DMS153 (cell line): ENCODE measurements at regions not wholly inside any gene's neighbourhood (a gene's known extent, or its start where the extent isn't known, plus 50 kb on each side); places are given as distances from the start of the nearest gene placed in this dataset.
"Not testable (repeated sequence)": the region's sequence is repeated elsewhere in the genome, so short reads cannot be mapped to it uniquely, and the experiment has no call there.

Experiments used
- DNase-seq: peaks from one replicate; lab custom pipeline; 2025; lab: John Stamatoyannopoulos, UW

DNA sequence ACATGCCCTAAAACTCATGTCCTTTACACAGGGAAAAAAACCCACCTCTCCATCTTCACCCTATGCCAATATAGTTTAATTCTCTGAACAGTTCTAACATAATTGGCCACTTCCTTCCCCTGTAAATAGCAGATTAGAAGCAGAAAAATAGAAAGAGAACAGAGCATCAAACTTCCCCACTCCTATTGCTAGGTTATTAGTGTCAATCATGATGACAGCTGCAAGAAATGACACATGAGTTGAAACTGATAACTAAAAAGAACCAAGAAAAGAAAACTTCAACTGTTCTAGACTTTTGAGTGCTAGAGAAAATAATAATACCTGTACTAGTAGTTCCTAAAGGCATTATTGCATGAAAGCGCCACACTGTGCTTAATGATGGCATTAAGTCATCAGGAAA is 284.5 kb upstream of the TRPC5 start:
- no peak for DNase-seq

DNA sequence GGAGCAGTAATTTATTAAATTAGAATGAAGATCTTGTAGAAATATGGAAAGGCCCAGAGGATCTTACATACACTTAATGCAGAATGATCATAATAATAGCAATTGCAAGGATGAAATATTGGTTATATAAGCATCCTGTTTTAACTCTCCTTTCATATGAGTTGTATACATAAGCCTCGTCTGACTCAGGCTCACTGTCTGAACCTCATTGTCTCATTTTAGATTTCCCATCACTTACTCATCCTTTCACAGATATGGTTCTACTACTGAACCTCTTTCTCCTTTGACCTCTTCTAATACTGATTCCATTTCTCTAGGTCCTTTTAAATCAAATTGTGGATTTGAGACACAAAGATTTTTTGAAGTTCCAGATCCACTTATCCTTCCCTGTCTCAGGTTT is 277.3 kb upstream of the TRPC5 start:
- no peak for DNase-seq

DNA sequence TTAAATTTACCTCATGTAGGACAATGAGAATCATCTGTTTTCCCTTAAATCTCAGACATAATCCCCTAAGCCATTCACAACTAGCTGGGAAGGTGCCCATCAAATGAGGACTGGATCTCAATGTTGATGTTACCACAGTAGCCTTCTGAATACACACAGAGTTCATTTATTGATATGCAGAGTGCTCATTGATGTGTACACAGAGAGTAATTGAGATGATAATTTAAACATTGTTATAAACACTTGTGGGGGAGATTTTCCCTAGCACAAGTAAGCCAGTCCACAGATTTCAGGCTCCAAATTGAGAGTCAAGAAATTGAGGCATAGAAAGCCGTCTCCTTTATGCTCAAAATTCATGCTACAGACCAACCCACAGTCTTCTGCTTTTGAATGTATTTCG is 273.4 kb upstream of the TRPC5 start:
- no peak for DNase-seq

- DNase-seq, result no peak
Observed at GRCh38 chrX:112341598-112341997, 259.0 kb upstream of the TRPC5 start.

DNA sequence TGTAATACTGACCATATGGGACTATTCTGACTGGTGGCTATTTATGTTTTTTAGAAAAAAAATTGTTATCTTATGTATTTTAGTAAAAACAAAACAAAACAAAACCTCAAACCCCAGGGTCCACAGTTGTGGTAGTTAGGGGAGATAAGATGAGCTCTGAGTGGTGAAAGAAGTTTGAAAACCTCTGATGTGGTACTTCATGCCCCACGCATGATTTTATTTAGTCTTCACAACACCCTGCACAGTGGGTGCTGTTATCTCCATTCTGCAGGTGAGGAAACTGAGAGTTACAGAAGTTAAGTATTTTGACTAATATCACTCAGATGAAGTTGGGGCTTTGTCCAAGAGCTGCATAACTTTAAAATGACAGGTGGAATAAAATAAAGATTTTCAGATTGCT is 230.6 kb upstream of the TRPC5 start:
- no peak for DNase-seq

- no peak for DNase-seq
Observed at GRCh38 chrX:112306027-112306426, 223.5 kb upstream of the TRPC5 start.

GRCh38 chrX:112279940-112280339 is 197.4 kb upstream of the TRPC5 start:
- no peak for DNase-seq

- no peak for DNase-seq
Observed at GRCh38 chrX:112270991-112271390, 188.4 kb upstream of the TRPC5 start.

- DNase-seq, result no peak
Observed at GRCh38 chrX:112266136-112266535, 183.6 kb upstream of the TRPC5 start.

DNA sequence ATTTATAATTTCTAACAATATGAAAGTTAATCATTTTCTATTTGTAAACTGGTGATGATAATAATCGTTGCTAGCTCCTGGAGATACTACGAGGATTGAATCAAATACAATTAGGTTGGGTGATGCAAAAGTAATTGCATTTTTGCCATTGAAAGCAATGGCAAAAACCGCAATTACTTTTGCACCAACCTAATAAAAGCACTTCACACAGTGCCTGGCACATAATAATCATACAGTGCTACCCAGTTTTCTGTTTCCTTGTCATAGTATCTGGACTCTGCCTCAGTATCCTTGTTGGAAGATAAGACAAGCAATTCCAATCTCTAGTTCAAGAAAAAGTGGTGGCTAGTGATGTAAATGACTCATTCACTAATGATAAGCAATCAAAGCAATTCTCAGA is 176.8 kb upstream of the TRPC5 start:
- DNase-seq, result no peak

DNA sequence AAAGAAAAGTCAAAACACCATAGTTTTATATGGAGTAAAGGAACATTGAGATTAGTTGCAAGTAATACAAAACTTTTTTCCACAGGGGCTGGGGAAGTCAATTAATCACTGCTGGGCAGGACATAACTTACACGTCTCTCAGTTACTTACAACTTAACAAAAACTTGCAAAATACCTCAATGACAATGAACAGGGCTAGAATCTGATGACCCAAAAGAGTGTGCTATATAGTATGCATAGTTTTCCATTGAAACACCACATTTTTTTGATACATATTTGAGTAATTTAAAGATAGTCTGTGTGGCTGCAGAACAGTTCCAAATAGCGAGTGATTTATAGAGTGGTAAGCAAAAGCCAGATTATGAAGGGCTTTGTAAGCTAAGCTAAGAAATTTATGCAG is 172.3 kb upstream of the TRPC5 start:
- DNase-seq, result no peak

DNA sequence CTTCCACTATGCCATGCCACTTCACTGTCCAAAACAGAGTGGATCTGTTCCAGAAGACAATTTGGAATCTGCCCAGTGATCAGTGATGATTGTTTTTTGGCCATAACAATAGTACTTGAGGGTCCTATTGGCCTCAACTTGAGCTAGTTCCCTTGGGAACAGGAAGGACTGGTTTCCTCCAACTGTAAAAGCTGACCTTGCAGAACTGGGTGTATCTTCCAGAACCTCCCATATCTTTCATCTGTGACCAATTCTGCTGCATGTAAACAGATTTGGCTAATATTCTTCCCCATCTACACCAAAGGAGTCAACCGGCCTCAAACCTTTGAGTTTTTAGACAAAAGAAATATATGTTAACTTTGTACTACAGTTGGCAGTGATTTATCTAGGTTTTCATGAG is 165.1 kb upstream of the TRPC5 start:
- DNase-seq, result no peak

- DNase-seq, result no peak
Observed at GRCh38 chrX:112235547-112235946, 153.0 kb upstream of the TRPC5 start.

DNA sequence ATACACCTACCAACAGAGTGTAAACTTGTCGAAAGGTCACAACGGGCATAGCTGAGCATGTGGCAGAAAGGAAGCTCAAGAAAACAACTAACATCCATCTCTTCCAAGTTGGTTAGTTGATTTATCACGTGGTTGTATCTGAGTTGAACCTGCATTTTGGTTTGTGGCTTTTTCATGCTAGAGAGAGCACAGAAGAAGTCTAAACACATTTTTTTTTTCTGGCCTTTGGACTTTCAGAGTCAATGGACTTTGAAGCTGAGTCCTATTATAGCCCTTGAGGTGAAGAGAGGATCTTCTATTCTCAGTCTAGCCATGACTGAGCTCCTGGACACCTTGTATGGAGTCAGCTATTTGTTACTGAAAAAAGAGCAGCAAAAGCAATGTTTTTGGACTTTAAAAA is 150.6 kb upstream of the TRPC5 start:
- no peak for DNase-seq

DNA sequence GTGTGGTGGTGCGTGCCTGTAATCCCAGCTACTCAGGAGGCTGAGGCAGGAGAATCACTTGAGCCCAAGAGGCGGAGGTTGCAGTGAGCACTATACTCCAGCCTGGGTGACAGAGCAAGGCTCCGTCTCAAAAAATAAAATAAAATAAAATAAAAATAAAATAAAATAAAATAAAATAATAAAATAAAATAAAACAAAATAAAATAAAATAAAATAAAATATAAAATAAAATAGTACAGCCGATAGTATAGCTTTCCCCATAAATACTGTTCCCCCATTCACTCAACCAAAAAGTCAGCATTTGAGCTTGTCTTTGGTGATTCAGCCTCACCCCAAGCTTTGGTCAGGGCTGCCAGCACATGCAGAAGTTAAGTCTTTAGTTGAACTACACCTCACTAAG is 144.2 kb upstream of the TRPC5 start:
- DNase-seq, result not testable (repeated sequence)

DNA sequence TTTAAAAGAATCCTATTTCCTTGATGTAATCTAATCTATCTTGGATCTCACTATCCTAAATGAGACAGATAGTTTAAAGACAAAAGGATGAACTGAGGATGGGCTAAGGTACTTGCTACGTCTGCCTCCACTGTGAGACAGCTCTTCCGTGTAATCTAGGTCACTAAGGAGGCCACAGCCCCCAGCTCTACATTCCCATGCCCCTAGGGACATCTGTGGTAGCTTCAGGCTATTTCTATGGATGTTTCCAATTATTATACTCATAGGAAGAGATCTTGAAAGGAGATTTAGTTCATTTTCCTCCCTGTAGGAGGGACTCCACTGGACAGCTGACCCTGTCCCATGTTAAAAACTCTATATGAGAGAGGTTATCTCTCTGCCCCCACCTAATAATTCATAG is 140.8 kb upstream of the TRPC5 start:
- no peak for DNase-seq

- DNase-seq, result no peak
Observed at GRCh38 chrX:112218388-112218787, 135.8 kb upstream of the TRPC5 start.

- DNase-seq, result no peak
Observed at GRCh38 chrX:112211459-112211858, 128.9 kb upstream of the TRPC5 start.

GRCh38 chrX:112197840-112198239 is 115.3 kb upstream of the TRPC5 start:
- DNase-seq, result no peak

DNA sequence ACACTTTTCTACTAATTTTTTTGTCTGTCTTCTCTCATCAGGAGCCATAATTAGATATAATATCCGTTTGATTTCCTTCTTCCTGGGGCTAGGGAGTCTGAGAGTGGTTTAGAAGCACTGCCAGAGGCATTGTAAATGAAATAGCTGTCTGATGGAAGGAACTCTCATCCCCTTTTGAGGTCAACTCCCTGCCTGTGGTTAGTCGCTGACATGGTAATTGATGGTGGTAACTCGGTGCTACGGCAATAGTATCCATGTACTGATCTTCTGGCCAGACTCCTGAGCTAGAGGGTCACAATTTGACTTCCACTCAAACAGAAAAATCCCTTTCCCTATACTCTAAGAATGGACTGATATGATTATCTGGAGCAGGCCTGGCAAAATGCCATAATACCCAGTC is 108.1 kb upstream of the TRPC5 start:
- no peak for DNase-seq

GRCh38 chrX:112181361-112181760 is 98.8 kb upstream of the TRPC5 start:
- DNase-seq, result not testable (repeated sequence)

DNA sequence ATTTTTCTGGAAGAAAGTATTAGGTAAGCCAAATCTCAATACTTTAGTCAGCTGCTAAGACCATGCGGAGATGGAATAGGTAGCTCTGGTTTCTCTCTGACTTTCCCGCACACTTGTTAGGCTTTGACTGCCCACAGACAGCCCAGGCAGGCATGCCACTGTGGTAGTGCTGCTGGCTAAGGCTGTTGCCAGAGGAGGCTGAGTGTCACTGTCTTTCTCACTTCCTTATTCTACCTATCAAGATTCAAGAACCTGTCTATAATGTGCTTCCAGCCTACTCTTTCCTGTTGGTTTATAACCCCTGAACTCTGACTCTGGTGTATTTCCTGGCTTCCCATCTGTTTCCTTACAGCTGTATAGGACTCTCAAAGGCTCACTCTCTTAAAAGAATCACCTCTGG is 81.8 kb upstream of the TRPC5 start:
- DNase-seq, result no peak

- DNase-seq, result no peak
Observed at GRCh38 chrX:112163906-112164305, 81.3 kb upstream of the TRPC5 start.

GRCh38 chrX:112148397-112148796 is 65.8 kb upstream of the TRPC5 start:
- no peak for DNase-seq

GRCh38 chrX:112147206-112147605 is 64.6 kb upstream of the TRPC5 start:
- DNase-seq, result no peak
